Astrocyte (in vitro differentiated cells and primary cell): ENCODE measurements at regions not wholly inside any gene's neighbourhood (a gene's known extent, or its start where the extent isn't known, plus 50 kb on each side); places are given as distances from the start of the nearest gene placed in this dataset.

Experiments used
- DNase-seq: peaks from one replicate; pipeline ENCODE4 v3.0.0-alpha.2; 2010; ENCODE audit warnings: low read depth
- FAIRE-seq: peaks from 2 replicates; lab custom pipeline; 2011; peaks lifted over from hg19 to GRCh38; lab: Jason Lieb, UNC
- H2AFZ ChIP-seq: 2 replicates; pipeline ENCODE4 v1.6.0; 2012; ENCODE audit warnings: low read depth, low read length, inconsistent platforms
- H3K27ac ChIP-seq: 2 replicates; pipeline ENCODE4 v1.5.1; 2011; ENCODE audit warnings: low read depth, low read length, inconsistent platforms
- H3K27me3 ChIP-seq: 2 replicates; pipeline ENCODE4 v1.6.0; 2011; ENCODE audit warnings: low read length, inconsistent platforms; ENCODE audit not compliant: insufficient read depth
- H3K36me3 ChIP-seq: 2 replicates; pipeline ENCODE4 v1.5.1; 2011; ENCODE audit warnings: low read length, inconsistent platforms; ENCODE audit not compliant: insufficient read depth
- H3K4me1 ChIP-seq: 2 replicates; pipeline ENCODE4 v1.5.1; 2011; ENCODE audit warnings: low read length, inconsistent platforms; ENCODE audit not compliant: insufficient read depth
- H3K4me2 ChIP-seq: 2 replicates; pipeline ENCODE4 v1.6.0; 2012; ENCODE audit warnings: low read length, inconsistent platforms
- H3K4me3 ChIP-seq: 2 replicates; pipeline ENCODE4 v1.5.1; 2011; ENCODE audit warnings: low read depth, mild to moderate bottlenecking, low read length, inconsistent platforms; ENCODE audit not compliant: insufficient read depth
- H3K79me2 ChIP-seq: 2 replicates; pipeline ENCODE4 v1.6.0; 2012; ENCODE audit warnings: mild to moderate bottlenecking, low read length, inconsistent platforms; ENCODE audit not compliant: insufficient read depth
- H3K9ac ChIP-seq: 2 replicates; pipeline ENCODE4 v1.6.0; 2012; ENCODE audit warnings: mild to moderate bottlenecking, low read length, inconsistent platforms
- H3K9me3 ChIP-seq: 2 replicates; pipeline ENCODE4 v1.5.1; 2012; ENCODE audit warnings: low read depth, mild to moderate bottlenecking, low read length, inconsistent platforms; ENCODE audit not compliant: insufficient read depth
- H4K20me1 ChIP-seq: 2 replicates; pipeline ENCODE4 v1.6.0; 2012; ENCODE audit warnings: low read length, inconsistent platforms; ENCODE audit not compliant: insufficient read depth
- H3K27ac Mint-ChIP-seq: one replicate; pipeline ENCODE4 v1.8.0; 2021; ENCODE audit warnings: mild to moderate bottlenecking, mixed read lengths; ENCODE audit not compliant: unreplicated experiment
- H3K27me3 Mint-ChIP-seq: one replicate; pipeline ENCODE4 v1.8.0; 2021; ENCODE audit warnings: low read depth, mixed read lengths; ENCODE audit not compliant: unreplicated experiment
- H3K36me3 Mint-ChIP-seq: one replicate; pipeline ENCODE4 v1.8.0; 2021; ENCODE audit warnings: low read depth, mixed read lengths; ENCODE audit not compliant: unreplicated experiment
- H3K4me1 Mint-ChIP-seq: one replicate; pipeline ENCODE4 v1.8.0; 2021; ENCODE audit warnings: low read depth, mixed read lengths; ENCODE audit not compliant: unreplicated experiment
- H3K4me3 Mint-ChIP-seq: one replicate; pipeline ENCODE4 v1.8.0; 2021; ENCODE audit warnings: mild to moderate bottlenecking, moderate library complexity, mixed read lengths; ENCODE audit not compliant: unreplicated experiment
- H3K9me3 Mint-ChIP-seq: one replicate; pipeline ENCODE4 v1.8.0; 2021; ENCODE audit warnings: mild to moderate bottlenecking, mixed read lengths; ENCODE audit not compliant: unreplicated experiment
- CTCF ChIP-seq: IDR thresholded peaks from 2 replicates; pipeline ENCODE4 v1.5.1; 2011; ENCODE audit warnings: low read depth, mild to moderate bottlenecking, inconsistent platforms, low read length, moderate library complexity; ENCODE audit not compliant: insufficient read depth
- EZH2 ChIP-seq: IDR thresholded peaks from 2 replicates; pipeline ENCODE4 v1.6.1; 2012; ENCODE audit warnings: mild to moderate bottlenecking, low read length, inconsistent platforms; ENCODE audit not compliant: insufficient read depth
- microRNA-seq: library from miRNA; unstranded; fragments of <30 nt; microRNA quantifications from one replicate; pipeline ENCODE4 v1.2.0, GENCODE V29; 2020

DNA sequence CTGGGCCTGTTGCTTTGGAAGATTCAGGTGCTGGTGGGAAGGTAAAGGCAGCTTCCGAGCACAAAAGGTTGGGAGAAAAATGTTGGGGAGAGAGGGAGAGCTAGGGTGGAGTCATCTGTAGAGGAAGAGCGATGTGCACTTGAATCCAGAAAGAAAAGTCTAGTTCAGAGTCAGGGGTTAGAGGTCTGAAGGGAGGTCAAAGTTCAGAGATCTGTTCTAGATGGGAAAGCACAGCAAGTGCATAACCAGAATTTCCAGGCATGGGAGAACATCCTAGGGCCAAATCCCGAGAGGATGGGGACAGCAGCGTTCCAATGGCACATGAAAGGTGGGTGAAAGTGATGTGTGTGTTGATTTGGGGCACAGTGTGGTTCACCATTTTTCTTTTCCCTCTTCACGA lies 51.5 kb upstream of the MKLN1 start:
- no peak overlapping the region for H3K27ac ChIP-seq
- Mint-ChIP-seq H3K27ac (no peak overlapping the region), H3K27me3 (peaks cover 8% of the 10 kb centered on the region), H3K9me3 (peaks cover 6% of the 10 kb centered on the region), H3K36me3 (no peaks in the 10 kb centered on the region), H3K4me1 (no peaks in the 10 kb centered on the region), H3K4me3 (no peak overlapping the region)
- H3K4me3 ChIP-seq = no peak overlapping the region
- H3K4me2 ChIP-seq = no peak overlapping the region
- FAIRE-seq = no peak
- H2AFZ ChIP-seq = no peak overlapping the region
- no peaks in the 10 kb centered on the region for H3K27me3 ChIP-seq
- no peak overlapping the region for H3K9ac ChIP-seq
- DNase-seq = no peak
- H3K36me3 ChIP-seq = no peaks in the 10 kb centered on the region
- H4K20me1 ChIP-seq = no peaks in the 10 kb centered on the region
- no peak for TF ChIP-seq CTCF
- TF ChIP-seq EZH2 = no peak
- no peaks in the 10 kb centered on the region for H3K9me3 ChIP-seq
- no peaks in the 10 kb centered on the region for H3K4me1 ChIP-seq
- H3K79me2 ChIP-seq = no peaks in the 10 kb centered on the region

DNA sequence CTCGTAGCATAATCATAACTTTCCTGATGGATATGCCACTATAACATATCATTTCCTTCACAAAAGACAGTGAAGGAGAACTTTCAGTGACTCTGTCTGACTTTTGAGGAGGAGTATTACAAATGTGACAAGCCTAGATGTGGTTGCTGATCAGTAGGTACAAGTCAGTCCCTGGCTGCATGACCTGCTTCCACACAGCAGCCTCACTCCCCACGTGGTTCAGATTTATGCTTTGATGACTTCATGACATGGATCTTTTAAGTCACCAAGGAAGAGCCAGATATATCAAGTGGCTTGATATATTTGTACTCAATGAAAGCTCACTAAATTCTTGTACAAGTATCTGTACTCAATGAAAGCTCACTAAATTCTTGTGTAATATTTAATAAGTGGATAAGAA lies 50.9 kb upstream of the MKLN1 start:
- H3K4me1 Mint-ChIP-seq = no peaks in the 10 kb centered on the region
- H3K79me2 ChIP-seq = no peaks in the 10 kb centered on the region
- no peaks in the 10 kb centered on the region for H3K27me3 ChIP-seq
- H2AFZ ChIP-seq = no peak overlapping the region
- H3K36me3 ChIP-seq = no peaks in the 10 kb centered on the region
- H3K4me2 ChIP-seq = no peak overlapping the region
- no peaks in the 10 kb centered on the region for H3K36me3 Mint-ChIP-seq
- no peak for FAIRE-seq
- TF ChIP-seq CTCF (no peak), EZH2 (no peak)
- no peak overlapping the region for H3K4me3 ChIP-seq
- peaks cover 6% of the 10 kb centered on the region for H3K9me3 Mint-ChIP-seq
- H3K27me3 Mint-ChIP-seq = peaks cover 8% of the 10 kb centered on the region
- H3K9ac ChIP-seq = no peak overlapping the region
- no peak overlapping the region for H3K27ac Mint-ChIP-seq
- no peak overlapping the region for H3K27ac ChIP-seq
- H4K20me1 ChIP-seq = no peaks in the 10 kb centered on the region
- DNase-seq = no peak
- H3K4me1 ChIP-seq = no peaks in the 10 kb centered on the region
- no peak overlapping the region for H3K4me3 Mint-ChIP-seq
- no peaks in the 10 kb centered on the region for H3K9me3 ChIP-seq

Small RNA genes in the stretch of these regions (microRNA-seq; reads per million reads assigned to microRNA genes)
- gene MIR29A = 5,989 reads per million, percentile 93 among the genes with 10 or more reads in this experiment
